ENCODE measurements at regions not wholly inside any gene's neighbourhood (a gene's known extent, or its start where the extent isn't known, plus 50 kb on each side); places are given as distances from the start of the nearest gene placed in this dataset.

- TF ChIP-seq, protein P1, sequence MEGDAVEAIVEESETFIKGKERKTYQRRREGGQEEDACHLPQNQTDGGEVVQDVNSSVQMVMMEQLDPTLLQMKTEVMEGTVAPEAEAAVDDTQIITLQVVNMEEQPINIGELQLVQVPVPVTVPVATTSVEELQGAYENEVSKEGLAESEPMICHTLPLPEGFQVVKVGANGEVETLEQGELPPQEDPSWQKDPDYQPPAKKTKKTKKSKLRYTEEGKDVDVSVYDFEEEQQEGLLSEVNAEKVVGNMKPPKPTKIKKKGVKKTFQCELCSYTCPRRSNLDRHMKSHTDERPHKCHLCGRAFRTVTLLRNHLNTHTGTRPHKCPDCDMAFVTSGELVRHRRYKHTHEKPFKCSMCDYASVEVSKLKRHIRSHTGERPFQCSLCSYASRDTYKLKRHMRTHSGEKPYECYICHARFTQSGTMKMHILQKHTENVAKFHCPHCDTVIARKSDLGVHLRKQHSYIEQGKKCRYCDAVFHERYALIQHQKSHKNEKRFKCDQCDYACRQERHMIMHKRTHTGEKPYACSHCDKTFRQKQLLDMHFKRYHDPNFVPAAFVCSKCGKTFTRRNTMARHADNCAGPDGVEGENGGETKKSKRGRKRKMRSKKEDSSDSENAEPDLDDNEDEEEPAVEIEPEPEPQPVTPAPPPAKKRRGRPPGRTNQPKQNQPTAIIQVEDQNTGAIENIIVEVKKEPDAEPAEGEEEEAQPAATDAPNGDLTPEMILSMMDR (IDR thresholded peaks at IDR 0.05; ENCODE audit: insufficient read depth, low read length): no peak
- TF ChIP-seq POLR2AphosphoS5 (IDR thresholded peaks at IDR 0.05; ENCODE audit: low read depth): no peak
- TF ChIP-seq REST (IDR thresholded peaks at IDR 0.05; ENCODE audit: insufficient replicate concordance, low read depth): no peak
Measured at GRCh38 chr16:51420247-51420646, 269.2 kb upstream of the SALL1 start.

Data from HL-60 (cell line).